ENCODE measurements at regions not wholly inside any gene's neighbourhood (a gene's known extent, or its start where the extent isn't known, plus 50 kb on each side); places are given as distances from the start of the nearest gene placed in this dataset.

GRCh38 chr5:98231089-98231488, 542.4 kb upstream of the RGMB start:
- TF ChIP-seq MXD4 (CRISPR knock-in tag; IDR thresholded peaks at IDR 0.05; ENCODE audit: borderline replicate concordance) (no peak), CTCF (IDR thresholded peaks at IDR 0.05) (no peak), FOXP4 (CRISPR knock-in tag; IDR thresholded peaks at IDR 0.05) (no peak), IRF2 (CRISPR knock-in tag; IDR thresholded peaks at IDR 0.05; ENCODE audit: borderline replicate concordance, low read depth) (no peak)

Measured in WTC11 (cell line).